GM19467 (cell line): ENCODE measurements at regions not wholly inside any gene's neighbourhood (a gene's known extent, or its start where the extent isn't known, plus 50 kb on each side); places are given as distances from the start of the nearest gene placed in this dataset.

Source experiments
- ATAC-seq: cut with Tn5 transposase; IDR thresholded peaks from one replicate; pipeline ENCODE4 v1.9.1; 2021; ENCODE audit warnings: mild to moderate bottlenecking, moderate library complexity; ENCODE audit not compliant: unreplicated experiment

- ATAC-seq, result no peak
Observed at GRCh38 chr17:74062234-74062633, 141.2 kb upstream of the RPL38 start.

GRCh38 chr17:74063439-74063838 is 140.0 kb upstream of the RPL38 start:
- no peak for ATAC-seq

GRCh38 chr17:74070374-74070773 is 133.1 kb upstream of the RPL38 start:
- ATAC-seq, result no peak

- ATAC-seq, result no peak
Observed at GRCh38 chr17:74070998-74071679, 132.3 kb upstream of the RPL38 start.

GRCh38 chr17:74072340-74072739 is 131.1 kb upstream of the RPL38 start:
- ATAC-seq, result no peak

- ATAC-seq, result no peak
Observed at GRCh38 chr17:74076446-74076845, 127.0 kb upstream of the RPL38 start.

- ATAC-seq, result no peak
Observed at GRCh38 chr17:74077231-74077630, 126.2 kb upstream of the RPL38 start.

GRCh38 chr17:74078363-74078941 is 125.0 kb upstream of the RPL38 start:
- ATAC-seq, result no peak

- ATAC-seq, result no peak
Observed at GRCh38 chr17:74079537-74080300, 123.8 kb upstream of the RPL38 start.

GRCh38 chr17:74080656-74081582 is 122.6 kb upstream of the RPL38 start:
- no peak for ATAC-seq

GRCh38 chr17:74082886-74083285 is 120.6 kb upstream of the RPL38 start:
- no peak for ATAC-seq

- no peak for ATAC-seq
Observed at GRCh38 chr17:74083321-74083720, 120.2 kb upstream of the RPL38 start.

GRCh38 chr17:74085434-74085833 is 118.0 kb upstream of the RPL38 start:
- ATAC-seq, result no peak

GRCh38 chr17:74087002-74087585 is 116.4 kb upstream of the RPL38 start:
- no peak for ATAC-seq

- no peak for ATAC-seq
Observed at GRCh38 chr17:74088285-74088933, 115.1 kb upstream of the RPL38 start.

- ATAC-seq, result no peak
Observed at GRCh38 chr17:74088934-74089329, 114.5 kb upstream of the RPL38 start.

- no peak for ATAC-seq
Observed at GRCh38 chr17:74089380-74089779, 114.1 kb upstream of the RPL38 start.

- ATAC-seq, result no peak
Observed at GRCh38 chr17:74089869-74090464, 113.5 kb upstream of the RPL38 start.

- ATAC-seq, result no peak
Observed at GRCh38 chr17:74094651-74095050, 108.8 kb upstream of the RPL38 start.

- ATAC-seq, result no peak
Observed at GRCh38 chr17:74096456-74096855, 107.0 kb upstream of the RPL38 start.
